ENCODE measurements at regions not wholly inside any gene's neighbourhood (a gene's known extent, or its start where the extent isn't known, plus 50 kb on each side); places are given as distances from the start of the nearest gene placed in this dataset.

GRCh38 chr5:38071831-38072694, 186.3 kb upstream of the EGFLAM start:
- DNase-seq (ENCODE audit: low read depth) (no peak), FAIRE-seq (no peak)
- TF ChIP-seq CTCF (IDR thresholded peaks at IDR 0.05; ENCODE audit: insufficient read depth, low read length, severe bottlenecking): no peak
- Histone ChIP-seq H3K36me3 (ENCODE audit: control insufficient read depth, insufficient read depth, low read length) (no peaks in the 10 kb centered on the region), H3K4me3 (ENCODE audit: low read depth, low read length) (no peak overlapping the region), H3K27me3 (ENCODE audit: control insufficient read depth, insufficient read depth, low read length) (no peaks in the 10 kb centered on the region)

- FAIRE-seq: no peak
- no peak for DNase-seq (ENCODE audit: low read depth)
- Histone ChIP-seq H3K27me3 (ENCODE audit: control insufficient read depth, insufficient read depth, low read length) (no peaks in the 10 kb centered on the region), H3K4me3 (ENCODE audit: low read depth, low read length) (no peak overlapping the region), H3K36me3 (ENCODE audit: control insufficient read depth, insufficient read depth, low read length) (no peaks in the 10 kb centered on the region)
- no peak for TF ChIP-seq CTCF (IDR thresholded peaks at IDR 0.05; ENCODE audit: insufficient read depth, low read length, severe bottlenecking)
Observed at GRCh38 chr5:38070304-38070950, 187.9 kb upstream of the EGFLAM start.

GRCh38 chr5:38069360-38069759, 189.0 kb upstream of the EGFLAM start:
- no peak for TF ChIP-seq CTCF (IDR thresholded peaks at IDR 0.05; ENCODE audit: insufficient read depth, low read length, severe bottlenecking)
- H3K4me3 ChIP-seq (ENCODE audit: low read depth, low read length): no peak overlapping the region
- FAIRE-seq: no peak
- H3K27me3 ChIP-seq (ENCODE audit: control insufficient read depth, insufficient read depth, low read length): no peaks in the 10 kb centered on the region
- no peaks in the 10 kb centered on the region for H3K36me3 ChIP-seq (ENCODE audit: control insufficient read depth, insufficient read depth, low read length)
- peak; percentile 40 for DNase-seq (ENCODE audit: low read depth)

- H3K4me3 ChIP-seq (ENCODE audit: low read depth, low read length): no peak overlapping the region
- no peak for FAIRE-seq
- peak; percentile 6 for DNase-seq (ENCODE audit: low read depth)
- no peak for TF ChIP-seq CTCF (IDR thresholded peaks at IDR 0.05; ENCODE audit: insufficient read depth, low read length, severe bottlenecking)
- H3K27me3 ChIP-seq (ENCODE audit: control insufficient read depth, insufficient read depth, low read length): no peaks in the 10 kb centered on the region
- H3K36me3 ChIP-seq (ENCODE audit: control insufficient read depth, insufficient read depth, low read length): no peaks in the 10 kb centered on the region
Observed at GRCh38 chr5:38060354-38060753, 198.0 kb upstream of the EGFLAM start.

GRCh38 chr5:38059876-38060275, 198.5 kb upstream of the EGFLAM start:
- FAIRE-seq: no peak
- Histone ChIP-seq H3K27me3 (ENCODE audit: control insufficient read depth, insufficient read depth, low read length) (no peaks in the 10 kb centered on the region), H3K36me3 (ENCODE audit: control insufficient read depth, insufficient read depth, low read length) (no peaks in the 10 kb centered on the region), H3K4me3 (ENCODE audit: low read depth, low read length) (no peak overlapping the region)
- no peak for DNase-seq (ENCODE audit: low read depth)
- TF ChIP-seq CTCF (IDR thresholded peaks at IDR 0.05; ENCODE audit: insufficient read depth, low read length, severe bottlenecking): no peak

All from bronchial epithelial cell (primary cell).